GM12878 (cell line): ENCODE measurements at regions not wholly inside any gene's neighbourhood (a gene's known extent, or its start where the extent isn't known, plus 50 kb on each side); places are given as distances from the start of the nearest gene placed in this dataset.

Source experiments
- ATAC-seq: fragments of 200-7000 bp; cut with Tn5 transposase; 3 replicates; pipeline ENCODE4 v1.9.1; 2020; ENCODE audit warnings: mild to moderate bottlenecking, moderate library complexity
- BruUV-seq: library from RNA; stranded (reverse); fragments of 400-500 nt; replicated peaks from 2 replicates; lab custom pipeline; 2021; lab: Mats Ljungman, UMichigan
- CTCF ChIA-PET: fragments of 300-600 bp; sonication (Branson Sonifier 250); formaldehyde crosslinking; extraction: SDS; loops from one replicate; lab custom pipeline; 2021; ENCODE audit warnings: inconsistent platforms; lab: Yijun Ruan, JAX
- POLR2A ChIA-PET: fragments of 350-600 bp; formaldehyde crosslinking; extraction: SDS; loops from one replicate; lab custom pipeline; 2021; ENCODE audit warnings: inconsistent platforms; lab: Charles Lee
- RAD21 ChIA-PET: fragments of 300-600 bp; sonication (Branson Sonifier 250); formaldehyde crosslinking; loops from one replicate; lab custom pipeline; 2023; ENCODE audit warnings: antibody characterized with exemption; ENCODE audit not compliant: unreplicated experiment; lab: Charles Lee
- SMC1A ChIA-PET: fragments of 300-600 bp; sonication (Branson Sonifier 250); formaldehyde crosslinking; loops from one replicate; lab custom pipeline; 2023; ENCODE audit not compliant: unreplicated experiment, uncharacterized antibody; lab: Charles Lee
- DNase-seq: peaks from one replicate; pipeline ENCODE4 v3.0.0-alpha.2; 2011; ENCODE audit warnings: low read depth, low spot score
- FAIRE-seq: peaks from 3 replicates; lab custom pipeline; 2011; peaks lifted over from hg19 to GRCh38; lab: Jason Lieb, UNC
- H2AFZ ChIP-seq: 2 replicates; pipeline ENCODE4 v1.6.0; 2011; ENCODE audit warnings: low read depth, low read length, control low read depth; ENCODE audit not compliant: control insufficient read depth
- H3K27ac ChIP-seq: 2 replicates; pipeline ENCODE4 v1.5.1; 2011; ENCODE audit warnings: control low read depth; ENCODE audit not compliant: control insufficient read depth, insufficient read depth
- H3K27me3 ChIP-seq, 2 experiments: replicated peaks in 1 of 2; 2 replicates each; pipeline versions ENCODE4 v1.6.0 to v1.6.1; 2011; ENCODE audit warnings: low read length in 1 of 2; ENCODE audit not compliant: control insufficient read depth in 2 of 2, insufficient read depth in 2 of 2
- H3K36me3 ChIP-seq, 2 experiments: 2 replicates each; pipeline ENCODE4 v1.5.1; 2011; ENCODE audit warnings: low read length in 1 of 2; ENCODE audit not compliant: control insufficient read depth in 2 of 2, insufficient read depth in 2 of 2
- H3K4me1 ChIP-seq: 2 replicates; pipeline ENCODE4 v1.6.1; 2011; ENCODE audit warnings: mild to moderate bottlenecking, low read length, moderate library complexity, mixed read lengths; ENCODE audit not compliant: control insufficient read depth, insufficient read depth
- H3K4me2 ChIP-seq: 2 replicates; pipeline ENCODE4 v1.6.0; 2011; ENCODE audit warnings: control low read depth; ENCODE audit not compliant: control insufficient read depth, insufficient read depth
- H3K4me3 ChIP-seq: fragments of 200-600 bp; sonication (generic); 2 replicates; pipeline ENCODE4 v1.5.1; 2016
- H3K79me2 ChIP-seq: 2 replicates; pipeline ENCODE4 v1.6.0; 2011; ENCODE audit warnings: low read length; ENCODE audit not compliant: control insufficient read depth, insufficient read depth
- H3K9ac ChIP-seq: 2 replicates; pipeline ENCODE4 v1.8.0; 2011; ENCODE audit warnings: low read length, control low read depth, mixed read lengths; ENCODE audit not compliant: control insufficient read depth, insufficient read depth
- H3K9me3 ChIP-seq: replicated peaks from 3 replicates; pipeline ENCODE4 v1.5.1; 2011; ENCODE audit warnings: mild to moderate bottlenecking, low read length; ENCODE audit not compliant: control insufficient read depth, insufficient read depth
- H4K20me1 ChIP-seq: 2 replicates; pipeline ENCODE4 v1.6.0; 2011; ENCODE audit not compliant: control insufficient read depth, insufficient read depth
- ATF7 ChIP-seq: fragments of 450-650 bp; IDR thresholded peaks from 2 replicates; pipeline ENCODE4 v1.6.1; 2016; ENCODE audit warnings: low read depth, mild to moderate bottlenecking
- EED ChIP-seq: sonication (generic); IDR thresholded peaks from 2 replicates; pipeline ENCODE4 v1.6.1; 2016; ENCODE audit warnings: antibody characterized with exemption, low read depth
- JUND ChIP-seq: IDR thresholded peaks from 2 replicates; pipeline ENCODE4 v1.6.1; 2012; ENCODE audit warnings: low read depth, mild to moderate bottlenecking, low read length, improper control_type of control experiment, moderate library complexity
- MTA3 ChIP-seq: IDR thresholded peaks from 2 replicates; pipeline ENCODE4 v1.6.1; 2012; ENCODE audit warnings: low read length, inconsistent platforms, borderline replicate concordance
- NFIC ChIP-seq: IDR thresholded peaks from 2 replicates; pipeline ENCODE4 v1.6.1; 2012; ENCODE audit warnings: low read depth, mild to moderate bottlenecking, inconsistent platforms, low read length, moderate library complexity
- SIN3A ChIP-seq: IDR thresholded peaks from 2 replicates; pipeline ENCODE4 v1.6.1; 2012; ENCODE audit warnings: low read depth, low read length, improper control_type of control experiment
- SUZ12 ChIP-seq: fragments of 200-600 bp; sonication (generic); IDR thresholded peaks from one replicate; pipeline ENCODE4 v1.6.1; 2018; ENCODE audit warnings: antibody characterized with exemption, mild to moderate bottlenecking; ENCODE audit not compliant: unreplicated experiment
- TAF1 ChIP-seq: IDR thresholded peaks from 2 replicates; pipeline ENCODE4 v1.6.1; 2011; ENCODE audit warnings: mild to moderate bottlenecking, low read depth, low read length, borderline replicate concordance
- YY1 ChIP-seq: IDR thresholded peaks from 2 replicates; pipeline ENCODE4 v1.6.1; 2011; ENCODE audit warnings: low read depth, mild to moderate bottlenecking, low read length
- ZNF24 ChIP-seq: fragments of 450-650 bp; IDR thresholded peaks from 2 replicates; pipeline ENCODE4 v1.6.1; 2017; ENCODE audit warnings: antibody characterized with exemption, mild to moderate bottlenecking
- WGBS: methylation state at CpG from one replicate; pipeline ENCODE4 v1.1.6; 2016; ENCODE audit warnings: low lambda C conversion rate; ENCODE audit not compliant: insufficient replicate concordance, insufficient coverage; ENCODE audit errors: missing lambda C conversion rate; 5-methylcytosine and 5-hydroxymethylcytosine counted together
- in situ Hi-C: fragments of 300-500 bp; cut with MboI; formaldehyde crosslinking; loops from 9 replicates; pipeline ENCODE4 v1.14.3; 2018; ENCODE audit warnings: mixed read lengths
- intact Hi-C: fragments of 100-400 bp; cut with micrococcal nuclease; formaldehyde crosslinking; loops from one replicate; pipeline ENCODE4 v1.14.2; 2022; ENCODE audit not compliant: unreplicated experiment
- TF ChIP-seq, protein P1 (sequence below): fragments of 450-650 bp; IDR thresholded peaks from 2 replicates; pipeline ENCODE4 v1.6.1; 2016; ENCODE audit warnings: mild to moderate bottlenecking
- TF ChIP-seq, protein P2 (sequence below): IDR thresholded peaks from 2 replicates; pipeline ENCODE4 v1.6.1; 2012; ENCODE audit warnings: mild to moderate bottlenecking, low read depth, low read length
- TF ChIP-seq, protein P3 (sequence below): fragments of 450-650 bp; IDR thresholded peaks from 2 replicates; pipeline ENCODE4 v1.6.1; 2018; ENCODE audit warnings: borderline replicate concordance, mild to moderate bottlenecking; ENCODE audit not compliant: partially characterized antibody
- TF ChIP-seq, protein P4 (sequence below): fragments of 450-650 bp; formaldehyde crosslinking; IDR thresholded peaks from 2 replicates; pipeline ENCODE4 v1.4.0; 2020; ENCODE audit warnings: mild to moderate bottlenecking, moderate library complexity

DNA sequence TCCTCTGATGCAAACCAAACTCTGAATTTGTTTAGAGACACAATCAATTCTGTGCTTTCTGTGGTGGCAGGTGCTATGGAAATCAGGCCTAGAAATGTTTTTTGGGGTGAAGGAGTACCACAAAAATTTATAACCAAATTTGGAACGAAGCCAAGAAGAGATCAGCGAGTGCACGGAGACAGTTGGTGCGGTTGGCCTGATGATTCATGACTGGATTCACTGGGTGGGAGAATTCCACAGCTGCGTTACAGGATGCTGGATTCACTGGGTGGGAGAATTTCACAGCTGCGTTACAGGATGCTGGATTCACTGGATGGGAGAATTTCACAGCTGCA, 135.6 kb upstream of the IRX4 start:
- in situ Hi-C loops: loop anchor here (5.0 kb wide), 1 partner anchor 281 kb away; no protein-coding TSS in a partner anchor
- no peak overlapping the region for H3K9ac ChIP-seq
- no peaks in the 10 kb centered on the region for H3K9me3 ChIP-seq
- H3K4me3 ChIP-seq: no peak overlapping the region
- no peak for TF ChIP-seq SIN3A
- TF ChIP-seq ATF7: no peak
- no peak for TF ChIP-seq NFIC
- no peak for TF ChIP-seq YY1
- no peak for TF ChIP-seq MTA3
- TF ChIP-seq, protein P1, sequence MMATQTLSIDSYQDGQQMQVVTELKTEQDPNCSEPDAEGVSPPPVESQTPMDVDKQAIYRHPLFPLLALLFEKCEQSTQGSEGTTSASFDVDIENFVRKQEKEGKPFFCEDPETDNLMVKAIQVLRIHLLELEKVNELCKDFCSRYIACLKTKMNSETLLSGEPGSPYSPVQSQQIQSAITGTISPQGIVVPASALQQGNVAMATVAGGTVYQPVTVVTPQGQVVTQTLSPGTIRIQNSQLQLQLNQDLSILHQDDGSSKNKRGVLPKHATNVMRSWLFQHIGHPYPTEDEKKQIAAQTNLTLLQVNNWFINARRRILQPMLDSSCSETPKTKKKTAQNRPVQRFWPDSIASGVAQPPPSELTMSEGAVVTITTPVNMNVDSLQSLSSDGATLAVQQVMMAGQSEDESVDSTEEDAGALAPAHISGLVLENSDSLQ: no peak
- TF ChIP-seq, protein P2, sequence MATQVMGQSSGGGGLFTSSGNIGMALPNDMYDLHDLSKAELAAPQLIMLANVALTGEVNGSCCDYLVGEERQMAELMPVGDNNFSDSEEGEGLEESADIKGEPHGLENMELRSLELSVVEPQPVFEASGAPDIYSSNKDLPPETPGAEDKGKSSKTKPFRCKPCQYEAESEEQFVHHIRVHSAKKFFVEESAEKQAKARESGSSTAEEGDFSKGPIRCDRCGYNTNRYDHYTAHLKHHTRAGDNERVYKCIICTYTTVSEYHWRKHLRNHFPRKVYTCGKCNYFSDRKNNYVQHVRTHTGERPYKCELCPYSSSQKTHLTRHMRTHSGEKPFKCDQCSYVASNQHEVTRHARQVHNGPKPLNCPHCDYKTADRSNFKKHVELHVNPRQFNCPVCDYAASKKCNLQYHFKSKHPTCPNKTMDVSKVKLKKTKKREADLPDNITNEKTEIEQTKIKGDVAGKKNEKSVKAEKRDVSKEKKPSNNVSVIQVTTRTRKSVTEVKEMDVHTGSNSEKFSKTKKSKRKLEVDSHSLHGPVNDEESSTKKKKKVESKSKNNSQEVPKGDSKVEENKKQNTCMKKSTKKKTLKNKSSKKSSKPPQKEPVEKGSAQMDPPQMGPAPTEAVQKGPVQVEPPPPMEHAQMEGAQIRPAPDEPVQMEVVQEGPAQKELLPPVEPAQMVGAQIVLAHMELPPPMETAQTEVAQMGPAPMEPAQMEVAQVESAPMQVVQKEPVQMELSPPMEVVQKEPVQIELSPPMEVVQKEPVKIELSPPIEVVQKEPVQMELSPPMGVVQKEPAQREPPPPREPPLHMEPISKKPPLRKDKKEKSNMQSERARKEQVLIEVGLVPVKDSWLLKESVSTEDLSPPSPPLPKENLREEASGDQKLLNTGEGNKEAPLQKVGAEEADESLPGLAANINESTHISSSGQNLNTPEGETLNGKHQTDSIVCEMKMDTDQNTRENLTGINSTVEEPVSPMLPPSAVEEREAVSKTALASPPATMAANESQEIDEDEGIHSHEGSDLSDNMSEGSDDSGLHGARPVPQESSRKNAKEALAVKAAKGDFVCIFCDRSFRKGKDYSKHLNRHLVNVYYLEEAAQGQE: no peak
- TF ChIP-seq SUZ12: no peak
- TF ChIP-seq, protein P3, sequence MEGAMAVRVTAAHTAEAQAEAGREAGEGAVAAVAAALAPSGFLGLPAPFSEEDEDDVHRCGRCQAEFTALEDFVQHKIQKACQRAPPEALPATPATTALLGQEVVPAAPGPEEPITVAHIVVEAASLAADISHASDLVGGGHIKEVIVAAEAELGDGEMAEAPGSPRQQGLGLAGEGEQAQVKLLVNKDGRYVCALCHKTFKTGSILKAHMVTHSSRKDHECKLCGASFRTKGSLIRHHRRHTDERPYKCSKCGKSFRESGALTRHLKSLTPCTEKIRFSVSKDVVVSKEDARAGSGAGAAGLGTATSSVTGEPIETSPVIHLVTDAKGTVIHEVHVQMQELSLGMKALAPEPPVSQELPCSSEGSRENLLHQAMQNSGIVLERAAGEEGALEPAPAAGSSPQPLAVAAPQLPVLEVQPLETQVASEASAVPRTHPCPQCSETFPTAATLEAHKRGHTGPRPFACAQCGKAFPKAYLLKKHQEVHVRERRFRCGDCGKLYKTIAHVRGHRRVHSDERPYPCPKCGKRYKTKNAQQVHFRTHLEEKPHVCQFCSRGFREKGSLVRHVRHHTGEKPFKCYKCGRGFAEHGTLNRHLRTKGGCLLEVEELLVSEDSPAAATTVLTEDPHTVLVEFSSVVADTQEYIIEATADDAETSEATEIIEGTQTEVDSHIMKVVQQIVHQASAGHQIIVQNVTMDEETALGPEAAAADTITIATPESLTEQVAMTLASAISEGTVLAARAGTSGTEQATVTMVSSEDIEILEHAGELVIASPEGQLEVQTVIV: no peak
- no peak for TF ChIP-seq EED
- TF ChIP-seq TAF1: no peak
- TF ChIP-seq JUND: no peak
- TF ChIP-seq, protein P4, sequence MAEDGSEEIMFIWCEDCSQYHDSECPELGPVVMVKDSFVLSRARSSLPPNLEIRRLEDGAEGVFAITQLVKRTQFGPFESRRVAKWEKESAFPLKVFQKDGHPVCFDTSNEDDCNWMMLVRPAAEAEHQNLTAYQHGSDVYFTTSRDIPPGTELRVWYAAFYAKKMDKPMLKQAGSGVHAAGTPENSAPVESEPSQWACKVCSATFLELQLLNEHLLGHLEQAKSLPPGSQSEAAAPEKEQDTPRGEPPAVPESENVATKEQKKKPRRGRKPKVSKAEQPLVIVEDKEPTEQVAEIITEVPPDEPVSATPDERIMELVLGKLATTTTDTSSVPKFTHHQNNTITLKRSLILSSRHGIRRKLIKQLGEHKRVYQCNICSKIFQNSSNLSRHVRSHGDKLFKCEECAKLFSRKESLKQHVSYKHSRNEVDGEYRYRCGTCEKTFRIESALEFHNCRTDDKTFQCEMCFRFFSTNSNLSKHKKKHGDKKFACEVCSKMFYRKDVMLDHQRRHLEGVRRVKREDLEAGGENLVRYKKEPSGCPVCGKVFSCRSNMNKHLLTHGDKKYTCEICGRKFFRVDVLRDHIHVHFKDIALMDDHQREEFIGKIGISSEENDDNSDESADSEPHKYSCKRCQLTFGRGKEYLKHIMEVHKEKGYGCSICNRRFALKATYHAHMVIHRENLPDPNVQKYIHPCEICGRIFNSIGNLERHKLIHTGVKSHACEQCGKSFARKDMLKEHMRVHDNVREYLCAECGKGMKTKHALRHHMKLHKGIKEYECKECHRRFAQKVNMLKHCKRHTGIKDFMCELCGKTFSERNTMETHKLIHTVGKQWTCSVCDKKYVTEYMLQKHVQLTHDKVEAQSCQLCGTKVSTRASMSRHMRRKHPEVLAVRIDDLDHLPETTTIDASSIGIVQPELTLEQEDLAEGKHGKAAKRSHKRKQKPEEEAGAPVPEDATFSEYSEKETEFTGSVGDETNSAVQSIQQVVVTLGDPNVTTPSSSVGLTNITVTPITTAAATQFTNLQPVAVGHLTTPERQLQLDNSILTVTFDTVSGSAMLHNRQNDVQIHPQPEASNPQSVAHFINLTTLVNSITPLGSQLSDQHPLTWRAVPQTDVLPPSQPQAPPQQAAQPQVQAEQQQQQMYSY: no peak
- no peak for TF ChIP-seq ZNF24
- TF ChIP-seq, all 136 proteins: peak for 0
- Histone ChIP-seq H3K27ac (no peak overlapping the region), H2AFZ (no peak overlapping the region), H3K4me1 (no peaks in the 10 kb centered on the region), H3K36me3 (no peaks in the 10 kb centered on the region), H3K4me2 (no peak overlapping the region), H3K79me2 (no peaks in the 10 kb centered on the region), H4K20me1 (no peaks in the 10 kb centered on the region), H3K27me3 (no peaks in the 10 kb centered on the region; a peak in 1 of 4 replicates)
- POLR2A ChIA-PET: no interaction called here
- SMC1A ChIA-PET: no interaction called here
- no peak for ATAC-seq
- no TSS peak for BruUV-seq
- no peak for DNase-seq
- CTCF ChIA-PET: interaction anchor here (0.8 to 1.8 kb wide), 3 partner anchors 255 to 282 kb away, joined by 3 to 5 read pairs (median 5); no protein-coding TSS in a partner anchor
- RAD21 ChIA-PET: no interaction called here
- intact Hi-C loops: loop anchor here (5.0 kb wide), 1 partner anchor 281 kb away; no protein-coding TSS in a partner anchor
- WGBS: 48% methylated on average over 6 of the region's 6 CpGs
- no peak for FAIRE-seq
